ENCODE measurements at regions not wholly inside any gene's neighbourhood (a gene's known extent, or its start where the extent isn't known, plus 50 kb on each side); places are given as distances from the start of the nearest gene placed in this dataset.
A peak's percentile ranks its signal among the peaks of the same experiment; 100 is the strongest.

GRCh38 chr10:2392145-2392812, 655.0 kb upstream of the ADARB2 start:
- H3K4ac ChIP-seq (ENCODE audit: low read depth in 1 of 2, low read length in 2 of 2), result no peak overlapping the region
- no peak overlapping the region for H3K4me2 ChIP-seq (ENCODE audit: low read length, poor library complexity, severe bottlenecking)
- no peaks in the 10 kb centered on the region for H3K36me3 ChIP-seq (ENCODE audit: control insufficient read depth in 1 of 2, insufficient read depth in 2 of 2, low read depth in 1 of 2, low read length in 2 of 2)
- no peak overlapping the region for H3K4me3 ChIP-seq (ENCODE audit: insufficient read depth in 1 of 2, low read depth in 1 of 2, low read length in 2 of 2)
- no peak for DNase-seq
- no peak overlapping the region for H4K91ac ChIP-seq (ENCODE audit: low read length)
- no peak overlapping the region for H2BK5ac ChIP-seq (ENCODE audit: low read depth, low read length, poor library complexity, severe bottlenecking)
- H3K23ac ChIP-seq (ENCODE audit: low read length in 2 of 2), result no peak overlapping the region
- H3K27me3 ChIP-seq (ENCODE audit: control insufficient read depth in 1 of 2, insufficient read depth in 1 of 2, low read length in 2 of 2), result no peaks in the 10 kb centered on the region
- no peak overlapping the region for H2BK120ac ChIP-seq (ENCODE audit: low read depth, low read length)
- H2BK12ac ChIP-seq (ENCODE audit: low read length in 2 of 2), result no peak overlapping the region
- H3K79me1 ChIP-seq (replicated peaks; ENCODE audit: low read length, poor library complexity, severe bottlenecking), result no peaks in the 10 kb centered on the region
- no peak overlapping the region for H2BK15ac ChIP-seq (ENCODE audit: low read depth, poor library complexity, severe bottlenecking)
- no peak overlapping the region for H3K27ac ChIP-seq (ENCODE audit: low read length, poor library complexity, severe bottlenecking)
- H2AK5ac ChIP-seq (ENCODE audit: low read length, severe bottlenecking), result no peak overlapping the region
- H3K4me1 ChIP-seq (ENCODE audit: control insufficient read depth, insufficient read depth, low read depth, low read length), result no peaks in the 10 kb centered on the region
- H3K9ac ChIP-seq (ENCODE audit: low read length), result no peak overlapping the region
- no peak overlapping the region for H2AFZ ChIP-seq (ENCODE audit: low read depth, low read length)
- H4K8ac ChIP-seq (ENCODE audit: low read length), result no peak overlapping the region
- WGBS, result 64% methylated on average over 5 of the region's 6 CpGs
- H3K9me3 ChIP-seq (ENCODE audit: control insufficient read depth, low read length), result no peaks in the 10 kb centered on the region
- H3K14ac ChIP-seq (ENCODE audit: low read length in 2 of 2), result no peak overlapping the region
- H3K18ac ChIP-seq (ENCODE audit: low read depth in 1 of 2, low read length in 2 of 2), result no peak overlapping the region

GRCh38 chr10:2387672-2388071, 650.3 kb upstream of the ADARB2 start:
- Histone ChIP-seq H3K9ac (ENCODE audit: low read length) (no peak overlapping the region), H3K4me1 (ENCODE audit: control insufficient read depth, insufficient read depth, low read depth, low read length) (no peaks in the 10 kb centered on the region), H4K8ac (ENCODE audit: low read length) (no peak overlapping the region), H3K27ac (ENCODE audit: low read length, poor library complexity, severe bottlenecking) (no peak overlapping the region), H3K14ac (ENCODE audit: low read length in 2 of 2) (no peak overlapping the region), H3K4me3 (ENCODE audit: insufficient read depth in 1 of 2, low read depth in 1 of 2, low read length in 2 of 2) (no peak overlapping the region), H2BK15ac (ENCODE audit: low read depth, poor library complexity, severe bottlenecking) (no peak overlapping the region), H3K79me1 (replicated peaks; ENCODE audit: low read length, poor library complexity, severe bottlenecking) (no peaks in the 10 kb centered on the region), H4K91ac (ENCODE audit: low read length) (no peak overlapping the region), H2BK120ac (ENCODE audit: low read depth, low read length) (no peak overlapping the region), H2AFZ (ENCODE audit: low read depth, low read length) (no peak overlapping the region), H3K18ac (ENCODE audit: low read depth in 1 of 2, low read length in 2 of 2) (no peak overlapping the region), H3K27me3 (ENCODE audit: control insufficient read depth in 1 of 2, insufficient read depth in 1 of 2, low read length in 2 of 2) (no peaks in the 10 kb centered on the region), H3K9me3 (ENCODE audit: control insufficient read depth, low read length) (peaks cover 3% of the 10 kb centered on the region), H3K4ac (ENCODE audit: low read depth in 1 of 2, low read length in 2 of 2) (no peak overlapping the region), H3K23ac (ENCODE audit: low read length in 2 of 2) (no peak overlapping the region), H2AK5ac (ENCODE audit: low read length, severe bottlenecking) (no peak overlapping the region), H3K36me3 (ENCODE audit: control insufficient read depth in 1 of 2, insufficient read depth in 2 of 2, low read depth in 1 of 2, low read length in 2 of 2) (no peaks in the 10 kb centered on the region), H2BK5ac (ENCODE audit: low read depth, low read length, poor library complexity, severe bottlenecking) (no peak overlapping the region), H2BK12ac (ENCODE audit: low read length in 2 of 2) (no peak overlapping the region), H3K4me2 (ENCODE audit: low read length, poor library complexity, severe bottlenecking) (no peak overlapping the region)
- no peak for DNase-seq
- WGBS, result 29% methylated on average over 1 of the region's 3 CpGs

DNA sequence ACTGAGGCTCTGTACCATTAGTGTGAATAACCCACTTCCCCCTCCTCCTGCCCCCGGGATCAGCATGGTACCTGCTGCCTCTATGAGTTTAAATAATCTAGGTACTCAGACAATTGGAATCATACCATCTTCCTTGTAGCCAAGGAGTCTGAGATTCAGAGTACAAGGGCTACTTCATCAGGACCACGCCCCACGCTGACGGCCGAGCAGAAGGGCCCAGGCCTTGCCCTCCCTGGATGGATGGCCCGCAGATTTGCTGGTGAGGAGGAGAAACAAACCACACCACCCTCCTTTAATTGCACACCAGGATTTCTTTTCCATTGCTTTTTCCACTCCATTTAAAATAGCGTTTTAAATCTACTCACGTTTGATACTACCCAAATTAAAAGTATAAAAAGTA, 649.9 kb upstream of the ADARB2 start:
- WGBS, result 82% methylated on average over 6 of the region's 8 CpGs
- Histone ChIP-seq H3K9me3 (ENCODE audit: control insufficient read depth, low read length) (peaks cover 3% of the 10 kb centered on the region), H3K14ac (ENCODE audit: low read length in 2 of 2) (no peak overlapping the region), H2BK12ac (ENCODE audit: low read length in 2 of 2) (no peak overlapping the region), H3K4ac (ENCODE audit: low read depth in 1 of 2, low read length in 2 of 2) (no peak overlapping the region), H3K27ac (ENCODE audit: low read length, poor library complexity, severe bottlenecking) (no peak overlapping the region), H3K4me1 (ENCODE audit: control insufficient read depth, insufficient read depth, low read depth, low read length) (no peaks in the 10 kb centered on the region), H3K27me3 (ENCODE audit: control insufficient read depth in 1 of 2, insufficient read depth in 1 of 2, low read length in 2 of 2) (no peaks in the 10 kb centered on the region), H4K91ac (ENCODE audit: low read length) (no peak overlapping the region), H4K8ac (ENCODE audit: low read length) (no peak overlapping the region), H2AFZ (ENCODE audit: low read depth, low read length) (no peak overlapping the region), H2BK15ac (ENCODE audit: low read depth, poor library complexity, severe bottlenecking) (no peak overlapping the region), H2AK5ac (ENCODE audit: low read length, severe bottlenecking) (no peak overlapping the region), H3K79me1 (replicated peaks; ENCODE audit: low read length, poor library complexity, severe bottlenecking) (no peaks in the 10 kb centered on the region), H2BK120ac (ENCODE audit: low read depth, low read length) (no peak overlapping the region), H2BK5ac (ENCODE audit: low read depth, low read length, poor library complexity, severe bottlenecking) (no peak overlapping the region), H3K9ac (ENCODE audit: low read length) (no peak overlapping the region), H3K18ac (ENCODE audit: low read depth in 1 of 2, low read length in 2 of 2) (peak overlapping the region in 1 of 2 experiments; percentile 24), H3K36me3 (ENCODE audit: control insufficient read depth in 1 of 2, insufficient read depth in 2 of 2, low read depth in 1 of 2, low read length in 2 of 2) (no peaks in the 10 kb centered on the region), H3K23ac (ENCODE audit: low read length in 2 of 2) (no peak overlapping the region), H3K4me2 (ENCODE audit: low read length, poor library complexity, severe bottlenecking) (no peak overlapping the region), H3K4me3 (ENCODE audit: insufficient read depth in 1 of 2, low read depth in 1 of 2, low read length in 2 of 2) (no peak overlapping the region)
- DNase-seq, result no peak

GRCh38 chr10:2380218-2380617, 642.9 kb upstream of the ADARB2 start:
- Histone ChIP-seq H3K27me3 (ENCODE audit: control insufficient read depth in 1 of 2, insufficient read depth in 1 of 2, low read length in 2 of 2) (no peaks in the 10 kb centered on the region), H3K4me2 (ENCODE audit: low read length, poor library complexity, severe bottlenecking) (no peak overlapping the region), H2BK15ac (ENCODE audit: low read depth, poor library complexity, severe bottlenecking) (no peak overlapping the region), H2BK12ac (ENCODE audit: low read length in 2 of 2) (no peak overlapping the region), H3K4me1 (ENCODE audit: control insufficient read depth, insufficient read depth, low read depth, low read length) (no peaks in the 10 kb centered on the region), H4K8ac (ENCODE audit: low read length) (no peak overlapping the region), H3K4me3 (ENCODE audit: insufficient read depth in 1 of 2, low read depth in 1 of 2, low read length in 2 of 2) (no peak overlapping the region), H3K79me1 (replicated peaks; ENCODE audit: low read length, poor library complexity, severe bottlenecking) (no peaks in the 10 kb centered on the region), H2AK5ac (ENCODE audit: low read length, severe bottlenecking) (no peak overlapping the region), H3K27ac (ENCODE audit: low read length, poor library complexity, severe bottlenecking) (no peak overlapping the region), H3K23ac (ENCODE audit: low read length in 2 of 2) (no peak overlapping the region), H2AFZ (ENCODE audit: low read depth, low read length) (no peak overlapping the region), H3K4ac (ENCODE audit: low read depth in 1 of 2, low read length in 2 of 2) (no peak overlapping the region), H3K36me3 (ENCODE audit: control insufficient read depth in 1 of 2, insufficient read depth in 2 of 2, low read depth in 1 of 2, low read length in 2 of 2) (no peaks in the 10 kb centered on the region), H4K91ac (ENCODE audit: low read length) (no peak overlapping the region), H3K18ac (ENCODE audit: low read depth in 1 of 2, low read length in 2 of 2) (no peak overlapping the region), H3K9ac (ENCODE audit: low read length) (no peak overlapping the region), H2BK120ac (ENCODE audit: low read depth, low read length) (no peak overlapping the region), H3K14ac (ENCODE audit: low read length in 2 of 2) (no peak overlapping the region), H2BK5ac (ENCODE audit: low read depth, low read length, poor library complexity, severe bottlenecking) (no peak overlapping the region), H3K9me3 (ENCODE audit: control insufficient read depth, low read length) (peaks cover 10% of the 10 kb centered on the region)
- 82% methylated on average over 7 of the region's 8 CpGs for WGBS
- DNase-seq, result no peak

Measured in mesenchymal stem cell (in vitro differentiated cells and primary cell).